Mesenchymal stem cell (in vitro differentiated cells and primary cell): ENCODE measurements at regions not wholly inside any gene's neighbourhood (a gene's known extent, or its start where the extent isn't known, plus 50 kb on each side); places are given as distances from the start of the nearest gene placed in this dataset.

Experiments
- DNase-seq: peaks from one replicate; pipeline ENCODE4 v3.0.0-alpha.2; 2013
- H2AFZ ChIP-seq: one replicate; pipeline ENCODE4 v1.6.1; 2013; ENCODE audit warnings: low read depth, mild to moderate bottlenecking, control low read depth, inconsistent platforms, low read length, moderate library complexity
- H2AK5ac ChIP-seq: 2 replicates; pipeline ENCODE4 v1.6.1; 2013; ENCODE audit warnings: low read length, moderate library complexity, mild to moderate bottlenecking, inconsistent platforms; ENCODE audit not compliant: severe bottlenecking
- H2BK120ac ChIP-seq: one replicate; pipeline ENCODE4 v1.6.1; 2013; ENCODE audit warnings: low read depth, mild to moderate bottlenecking, inconsistent platforms, low read length, moderate library complexity
- H2BK12ac ChIP-seq, 2 experiments: one replicate each; pipeline ENCODE4 v1.6.1; 2013; ENCODE audit warnings: inconsistent platforms in 2 of 2, low read length in 2 of 2, mild to moderate bottlenecking in 2 of 2, moderate library complexity in 2 of 2, control low read depth in 1 of 2
- H2BK15ac ChIP-seq: one replicate; pipeline ENCODE4 v1.6.1; 2013; ENCODE audit warnings: mild to moderate bottlenecking, low read depth, inconsistent platforms; ENCODE audit not compliant: poor library complexity, severe bottlenecking
- H2BK5ac ChIP-seq: 2 replicates; pipeline ENCODE4 v1.6.1; 2013; ENCODE audit warnings: low read depth, mild to moderate bottlenecking, low read length, control low read depth, inconsistent platforms; ENCODE audit not compliant: poor library complexity, severe bottlenecking
- H3K14ac ChIP-seq, 2 experiments: one replicate each; pipeline ENCODE4 v1.6.1; 2013; ENCODE audit warnings: inconsistent platforms in 2 of 2, low read length in 2 of 2, control low read depth in 1 of 2, mild to moderate bottlenecking in 1 of 2, moderate library complexity in 1 of 2
- H3K18ac ChIP-seq, 2 experiments: one replicate each; pipeline ENCODE4 v1.6.1; 2013; ENCODE audit warnings: inconsistent platforms in 2 of 2, low read length in 2 of 2, control low read depth in 1 of 2, low read depth in 1 of 2, mild to moderate bottlenecking in 1 of 2
- H3K23ac ChIP-seq, 2 experiments: one replicate each; pipeline ENCODE4 v1.6.1; 2013; ENCODE audit warnings: inconsistent platforms in 2 of 2, low read length in 2 of 2, mild to moderate bottlenecking in 2 of 2, moderate library complexity in 2 of 2, control low read depth in 1 of 2
- H3K27ac ChIP-seq: 2 replicates; pipeline ENCODE4 v1.5.1; 2013; ENCODE audit warnings: mild to moderate bottlenecking, moderate library complexity, low read length, control low read depth, inconsistent platforms; ENCODE audit not compliant: poor library complexity, severe bottlenecking
- H3K27me3 ChIP-seq, 2 experiments: 2 replicates each; pipeline versions ENCODE4 v1.6.1 to v1.7.0; 2013; ENCODE audit warnings: low read length in 2 of 2, mild to moderate bottlenecking in 2 of 2, moderate library complexity in 2 of 2, control low read depth in 1 of 2, inconsistent platforms in 1 of 2; ENCODE audit not compliant: control insufficient read depth in 1 of 2, insufficient read depth in 1 of 2
- H3K36me3 ChIP-seq, 2 experiments: 2 replicates each; pipeline versions ENCODE4 v1.6.1 to v1.7.0; 2013; ENCODE audit warnings: low read length in 2 of 2, control low read depth in 1 of 2, inconsistent platforms in 1 of 2, low read depth in 1 of 2, mild to moderate bottlenecking in 1 of 2; ENCODE audit not compliant: insufficient read depth in 2 of 2, control insufficient read depth in 1 of 2
- H3K4ac ChIP-seq, 2 experiments: one replicate each; pipeline ENCODE4 v1.6.1; 2013; ENCODE audit warnings: inconsistent platforms in 2 of 2, low read length in 2 of 2, mild to moderate bottlenecking in 2 of 2, moderate library complexity in 2 of 2, control low read depth in 1 of 2, low read depth in 1 of 2
- H3K4me1 ChIP-seq: 2 replicates; pipeline ENCODE4 v1.6.1; 2013; ENCODE audit warnings: low read depth, low read length, control low read depth; ENCODE audit not compliant: control insufficient read depth, insufficient read depth
- H3K4me2 ChIP-seq: 2 replicates; pipeline ENCODE4 v1.6.1; 2013; ENCODE audit warnings: low read length, mild to moderate bottlenecking, inconsistent platforms; ENCODE audit not compliant: poor library complexity, severe bottlenecking
- H3K4me3 ChIP-seq, 2 experiments: 2 replicates each; pipeline versions ENCODE4 v1.5.1 to v1.7.0; 2013; ENCODE audit warnings: low read length in 2 of 2, mild to moderate bottlenecking in 2 of 2, control low read depth in 1 of 2, low read depth in 1 of 2; ENCODE audit not compliant: insufficient read depth in 1 of 2
- H3K79me1 ChIP-seq: replicated peaks from 2 replicates; pipeline ENCODE4 v1.6.1; 2013; ENCODE audit warnings: mild to moderate bottlenecking, control low read depth, low read length, inconsistent platforms; ENCODE audit not compliant: poor library complexity, severe bottlenecking
- H3K9ac ChIP-seq: 2 replicates; pipeline ENCODE4 v1.7.0; 2013; ENCODE audit warnings: mild to moderate bottlenecking, low read length, moderate library complexity
- H3K9me3 ChIP-seq: 2 replicates; pipeline ENCODE4 v1.7.0; 2013; ENCODE audit warnings: mild to moderate bottlenecking, low read length; ENCODE audit not compliant: control insufficient read depth
- H4K8ac ChIP-seq: one replicate; pipeline ENCODE4 v1.6.1; 2013; ENCODE audit warnings: inconsistent platforms, mild to moderate bottlenecking, low read length, moderate library complexity
- H4K91ac ChIP-seq: one replicate; pipeline ENCODE4 v1.6.1; 2013; ENCODE audit warnings: mild to moderate bottlenecking, low read length, inconsistent platforms
- WGBS: methylation state at CpG from one replicate; pipeline ENCODE4 v1.1.7; 2013; ENCODE audit warnings: mixed read lengths; 5-methylcytosine and 5-hydroxymethylcytosine counted together

DNA sequence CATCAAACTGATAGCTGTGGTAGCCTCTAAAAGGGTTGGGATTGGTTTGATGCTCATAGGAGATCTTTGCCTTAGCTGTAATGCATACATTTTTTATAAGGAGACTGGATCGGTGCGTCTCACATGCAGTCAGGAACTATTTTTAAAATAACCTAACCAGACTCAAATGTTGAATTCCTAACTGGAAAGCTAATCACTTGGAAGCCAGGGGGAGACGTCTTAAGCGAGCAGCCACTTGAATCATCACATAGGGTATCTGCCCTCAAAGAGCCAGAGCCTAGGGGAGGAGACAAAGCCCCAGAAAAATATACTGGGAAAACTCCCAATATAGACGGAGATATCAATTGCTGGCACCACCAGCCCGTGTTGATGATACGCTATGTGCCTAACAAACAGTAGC, 61.7 kb upstream of the PUM1 start:
- H3K4ac ChIP-seq: no peak overlapping the region
- no peaks in the 10 kb centered on the region for H3K79me1 ChIP-seq
- no peaks in the 10 kb centered on the region for H3K27me3 ChIP-seq
- peak overlapping the region; percentile 71 for H3K9ac ChIP-seq
- H3K36me3 ChIP-seq: no peaks in the 10 kb centered on the region
- H3K9me3 ChIP-seq: no peaks in the 10 kb centered on the region
- no peak overlapping the region for H2AK5ac ChIP-seq
- H3K27ac ChIP-seq: no peak overlapping the region
- H3K4me3 ChIP-seq: no peak overlapping the region
- H3K18ac ChIP-seq: no peak overlapping the region
- peak; percentile 59 for DNase-seq
- H2BK120ac ChIP-seq: no peak overlapping the region
- H3K4me1 ChIP-seq: no peaks in the 10 kb centered on the region
- WGBS: 72% methylated on average over 7 of the region's 7 CpGs
- H4K91ac ChIP-seq: no peak overlapping the region
- peak overlapping the region; percentile 37 for H4K8ac ChIP-seq
- H3K23ac ChIP-seq: no peak overlapping the region
- H2BK5ac ChIP-seq: no peak overlapping the region
- H3K4me2 ChIP-seq: no peak overlapping the region
- H2BK12ac ChIP-seq: no peak overlapping the region
- H2AFZ ChIP-seq: no peak overlapping the region
- H2BK15ac ChIP-seq: no peak overlapping the region
- no peak overlapping the region for H3K14ac ChIP-seq

- peak overlapping the region; percentile 38 for H3K9ac ChIP-seq
- H3K27me3 ChIP-seq: no peaks in the 10 kb centered on the region
- H2AK5ac ChIP-seq: no peak overlapping the region
- H2BK120ac ChIP-seq: no peak overlapping the region
- no peaks in the 10 kb centered on the region for H3K9me3 ChIP-seq
- no peak overlapping the region for H2BK12ac ChIP-seq
- H3K27ac ChIP-seq: no peak overlapping the region
- H3K4me1 ChIP-seq: no peaks in the 10 kb centered on the region
- H3K23ac ChIP-seq: no peak overlapping the region
- no peak overlapping the region for H2BK5ac ChIP-seq
- no peak overlapping the region for H3K18ac ChIP-seq
- H3K36me3 ChIP-seq: no peaks in the 10 kb centered on the region
- peak overlapping the region in 1 of 2 experiments; percentile 6 for H3K4ac ChIP-seq
- no peak overlapping the region for H3K4me3 ChIP-seq
- no peak overlapping the region for H4K8ac ChIP-seq
- H4K91ac ChIP-seq: no peak overlapping the region
- no peak overlapping the region for H3K4me2 ChIP-seq
- H3K14ac ChIP-seq: no peak overlapping the region
- H3K79me1 ChIP-seq: no peaks in the 10 kb centered on the region
- 100% methylated on average over 3 of the region's 8 CpGs for WGBS
- H2BK15ac ChIP-seq: no peak overlapping the region
- no peak overlapping the region for H2AFZ ChIP-seq
- peak; percentile 58 for DNase-seq
Measured at GRCh38 chr1:31122741-31123140, 57.2 kb upstream of the PUM1 start.

DNA sequence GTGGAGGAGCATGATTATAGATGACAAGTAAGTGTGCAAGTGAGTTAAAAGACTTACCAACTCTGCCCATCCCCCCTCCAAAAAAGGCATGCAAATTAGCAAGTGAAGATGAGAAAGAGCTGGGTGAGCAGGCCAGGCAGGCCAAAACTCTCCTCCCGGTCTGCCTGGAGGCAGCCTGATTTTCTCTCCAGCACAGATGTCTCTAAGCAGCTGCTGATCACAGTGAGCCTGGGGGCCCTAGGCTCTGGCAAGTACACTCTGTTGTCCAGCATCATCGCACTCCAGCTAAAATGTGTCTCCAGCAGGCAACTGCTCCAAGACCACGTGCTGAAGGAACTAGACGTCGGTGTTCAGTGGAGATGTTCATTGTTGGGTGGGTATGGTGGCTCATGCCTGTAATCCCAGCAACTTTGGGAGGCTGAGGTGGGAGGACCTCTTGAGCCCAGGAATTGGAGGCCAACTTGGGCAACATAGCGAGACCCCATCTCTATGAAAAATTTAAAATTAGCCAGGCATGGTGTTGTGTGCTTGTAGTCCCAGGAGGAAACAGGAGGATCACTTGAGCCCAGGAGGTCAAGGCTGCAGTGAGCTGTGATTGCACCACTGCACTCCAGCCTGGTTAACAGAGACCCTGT, 56.7 kb upstream of the PUM1 start:
- H2BK120ac ChIP-seq: no peak overlapping the region
- H3K79me1 ChIP-seq: no peaks in the 10 kb centered on the region
- H3K4me3 ChIP-seq: no peak overlapping the region
- H3K4me2 ChIP-seq: no peak overlapping the region
- H3K36me3 ChIP-seq: no peaks in the 10 kb centered on the region
- H4K8ac ChIP-seq: no peak overlapping the region
- no peak for DNase-seq
- H2BK15ac ChIP-seq: no peak overlapping the region
- no peak overlapping the region for H2BK12ac ChIP-seq
- no peak overlapping the region for H3K27ac ChIP-seq
- H2AFZ ChIP-seq: no peak overlapping the region
- no peak overlapping the region for H3K23ac ChIP-seq
- H3K9me3 ChIP-seq: no peaks in the 10 kb centered on the region
- WGBS: 79% methylated on average over 6 of the region's 6 CpGs
- H2BK5ac ChIP-seq: no peak overlapping the region
- H3K4ac ChIP-seq: no peak overlapping the region
- H4K91ac ChIP-seq: no peak overlapping the region
- H3K4me1 ChIP-seq: no peaks in the 10 kb centered on the region
- no peaks in the 10 kb centered on the region for H3K27me3 ChIP-seq
- H3K18ac ChIP-seq: no peak overlapping the region
- peak overlapping the region; percentile 38 for H3K9ac ChIP-seq
- H3K14ac ChIP-seq: no peak overlapping the region
- no peak overlapping the region for H2AK5ac ChIP-seq

GRCh38 chr1:31120783-31121180, 55.3 kb upstream of the PUM1 start:
- no peak overlapping the region for H3K23ac ChIP-seq
- no CpG with 5 or more reads among the region's 3 CpGs for WGBS
- DNase-seq: no peak

More at GRCh38 chr1:31120783-31121180, 55.3 kb upstream of the PUM1 start:
- H3K9ac ChIP-seq: no peak overlapping the region
- no peak overlapping the region for H4K8ac ChIP-seq
- no peak overlapping the region for H3K4ac ChIP-seq
- H2BK15ac ChIP-seq: no peak overlapping the region
- no peak overlapping the region for H3K27ac ChIP-seq
- H2BK12ac ChIP-seq: no peak overlapping the region
- H3K14ac ChIP-seq: no peak overlapping the region
- no peaks in the 10 kb centered on the region for H3K36me3 ChIP-seq
- no peak overlapping the region for H2BK5ac ChIP-seq
- no peak overlapping the region for H3K4me2 ChIP-seq
- no peak overlapping the region for H4K91ac ChIP-seq
- no peak overlapping the region for H2BK120ac ChIP-seq
- H3K79me1 ChIP-seq: no peaks in the 10 kb centered on the region
- no peaks in the 10 kb centered on the region for H3K27me3 ChIP-seq
- no peak overlapping the region for H3K18ac ChIP-seq
- no peak overlapping the region for H2AK5ac ChIP-seq
- no peaks in the 10 kb centered on the region for H3K4me1 ChIP-seq
- no peak overlapping the region for H2AFZ ChIP-seq
- no peaks in the 10 kb centered on the region for H3K9me3 ChIP-seq
- H3K4me3 ChIP-seq: no peak overlapping the region
